K562 (cell line): ENCODE measurements at regions not wholly inside any gene's neighbourhood (a gene's known extent, or its start where the extent isn't known, plus 50 kb on each side); places are given as distances from the start of the nearest gene placed in this dataset.

Experiments
- ATAC-seq: fragments of 200-7000 bp; cut with Tn5 transposase; 3 replicates; pipeline ENCODE4 v1.9.1; 2020; ENCODE audit warnings: moderate library complexity
- BruUV-seq: library from RNA; stranded (reverse); fragments of 400-500 nt; replicated peaks from 2 replicates; lab custom pipeline; 2021; lab: Mats Ljungman, UMichigan
- CTCF ChIA-PET: fragments of 300-600 bp; formaldehyde crosslinking; extraction: SDS; loops from one replicate; lab custom pipeline; 2021; ENCODE audit warnings: low intra/inter-chr PET ratio; lab: Yijun Ruan, JAX
- POLR2A ChIA-PET: fragments of 300-600, 350-650 bp; sonication (Branson Sonifier 250); formaldehyde crosslinking; extraction: SDS; loops from one replicate; lab custom pipeline; 2021; ENCODE audit warnings: antibody characterized with exemption, inconsistent platforms; lab: Yijun Ruan, JAX
- DNase-seq, 4 experiments: peaks; one replicate each; pipeline versions ENCODE4 v3.0.0 to v3.0.0-alpha.2; 2011 to 2018; ENCODE audit warnings: low spot score in 3 of 4, mixed read lengths in 3 of 4; ENCODE audit errors: extremely low read depth in 1 of 4
- FAIRE-seq: peaks from 2 replicates; lab custom pipeline; 2011; peaks lifted over from hg19 to GRCh38; lab: Jason Lieb, UNC
- H2AFZ ChIP-seq: 2 replicates; pipeline ENCODE4 v1.6.0; 2011; ENCODE audit warnings: low read depth, low read length, control low read depth, inconsistent platforms
- H3K27ac ChIP-seq: fragments of 200-600 bp; 3 replicates; pipeline ENCODE4 v1.8.0; 2011; ENCODE audit warnings: low read depth, mild to moderate bottlenecking, control low read depth, inconsistent platforms, low read length, moderate library complexity, mixed read lengths; ENCODE audit errors: extremely low read depth
- H3K27me3 ChIP-seq, 2 experiments: fragments of 300-600 bp in 1 of 2; 2 replicates in 1 of 2; 3 replicates in 1 of 2; pipeline versions ENCODE4 v1.6.0 to v1.8.0; 2011; ENCODE audit warnings: inconsistent platforms in 2 of 2, low read length in 2 of 2, mild to moderate bottlenecking in 1 of 2, mixed read lengths in 1 of 2, moderate library complexity in 1 of 2; ENCODE audit not compliant: control insufficient read depth in 2 of 2, insufficient read depth in 2 of 2
- H3K36me3 ChIP-seq: fragments of 300-600 bp; 3 replicates; pipeline ENCODE4 v1.8.0; 2011; ENCODE audit warnings: mild to moderate bottlenecking, low read length, inconsistent platforms; ENCODE audit not compliant: control insufficient read depth, insufficient read depth
- H3K4me1 ChIP-seq, 2 experiments: fragments of 200-600 bp in 1 of 2; replicated peaks in 1 of 2; 2 replicates in 1 of 2; 3 replicates in 1 of 2; pipeline versions ENCODE4 v1.5.1 to v1.8.0; 2011; ENCODE audit warnings: inconsistent platforms in 2 of 2, low read length in 2 of 2, mild to moderate bottlenecking in 1 of 2, mixed read lengths in 1 of 2, moderate library complexity in 1 of 2; ENCODE audit not compliant: control insufficient read depth in 2 of 2, insufficient read depth in 2 of 2
- H3K4me2 ChIP-seq: 2 replicates; pipeline ENCODE4 v1.6.1; 2011; ENCODE audit warnings: low read length, control low read depth, inconsistent platforms, mixed read lengths; ENCODE audit not compliant: insufficient read depth
- H3K4me3 ChIP-seq: fragments of 200-600 bp; sonication (generic), shearing (Covaris generic); 2 replicates; pipeline ENCODE4 v1.5.1; 2016; ENCODE audit warnings: control low read depth, inconsistent platforms
- H3K79me2 ChIP-seq: fragments of 200-600 bp; 3 replicates; pipeline ENCODE4 v1.8.0; 2011; ENCODE audit warnings: low read length, inconsistent platforms; ENCODE audit not compliant: control insufficient read depth, insufficient read depth
- H3K9ac ChIP-seq, 2 experiments: 2 replicates each; pipeline versions ENCODE4 v1.6.0 to v1.6.1; 2011; ENCODE audit warnings: low read depth in 2 of 2, low read length in 2 of 2, control low read depth in 1 of 2, inconsistent platforms in 1 of 2, mild to moderate bottlenecking in 1 of 2, mixed read lengths in 1 of 2; ENCODE audit not compliant: insufficient read depth in 1 of 2
- H3K9me1 ChIP-seq: one replicate; pipeline ENCODE4 v1.6.0; 2011; ENCODE audit warnings: inconsistent platforms, mild to moderate bottlenecking, low read length, moderate library complexity; ENCODE audit not compliant: control insufficient read depth, insufficient read depth
- H3K9me3 ChIP-seq: replicated peaks from 2 replicates; pipeline ENCODE4 v1.5.1; 2011; ENCODE audit warnings: low read depth, low read length, inconsistent platforms; ENCODE audit not compliant: control insufficient read depth, insufficient read depth
- H4K20me1 ChIP-seq: replicated peaks from 2 replicates; pipeline ENCODE4 v1.6.1; 2011; ENCODE audit warnings: low read length, inconsistent platforms, mixed read lengths; ENCODE audit not compliant: control insufficient read depth, insufficient read depth
- ARHGAP35 ChIP-seq: fragments of 450-650 bp; IDR thresholded peaks from 2 replicates; pipeline ENCODE4 v1.6.1; 2018; ENCODE audit not compliant: partially characterized antibody
- COPS2 ChIP-seq: fragments of 450-650 bp; conservative IDR thresholded peaks from 2 replicates; pipeline ENCODE4 v1.6.1; 2016; ENCODE audit warnings: mild to moderate bottlenecking, moderate library complexity
- EGR1 ChIP-seq: fragments of 450-650 bp; conservative IDR thresholded peaks from 2 replicates; pipeline ENCODE4 v1.6.1; 2017; ENCODE audit warnings: mild to moderate bottlenecking
- HOXB6 ChIP-seq: fragments of 250-450 bp; sonication (Bioruptor Pico); IDR thresholded peaks from 2 replicates; pipeline ENCODE4 v1.5.1; 2022; ENCODE audit warnings: mild to moderate bottlenecking, borderline replicate concordance
- MTF1 ChIP-seq: fragments of 250-450 bp; sonication (Bioruptor Pico); IDR thresholded peaks from 2 replicates; pipeline ENCODE4 v1.9.0; 2021; ENCODE audit warnings: moderate library complexity, mild to moderate bottlenecking, inconsistent platforms, borderline replicate concordance
- NCOA1 ChIP-seq: fragments of 450-650 bp; IDR thresholded peaks from 2 replicates; pipeline ENCODE4 v1.6.1; 2016; ENCODE audit warnings: low read depth
- NR2C2 ChIP-seq, 2 experiments: fragments of 200-800 bp in 1 of 2; sonication (Bioruptor generic) in 1 of 2; sonication (generic) in 1 of 2; formaldehyde crosslinking in 1 of 2; IDR thresholded peaks; 2 replicates each; pipeline versions ENCODE4 v1.6.1 to v1.8.0; 2016 to 2022; ENCODE audit warnings: mild to moderate bottlenecking in 1 of 2, missing compliant biosample characterization in 1 of 2, missing genetic modification characterization in 1 of 2, missing genetic modification reagents in 1 of 2
- POU5F1 ChIP-seq: fragments of 150-350 bp; IDR thresholded peaks from 2 replicates; pipeline ENCODE4 v1.6.1; 2014; ENCODE audit warnings: borderline replicate concordance, low read length, low read depth, mild to moderate bottlenecking; ENCODE audit not compliant: partially characterized antibody
- RNF2 ChIP-seq: sonication (generic); IDR thresholded peaks from 2 replicates; pipeline ENCODE4 v1.6.1; 2016
- U2AF1 ChIP-seq: fragments of 200-400 bp; formaldehyde crosslinking; optimal IDR thresholded peaks from 2 replicates; pipeline ENCODE3; 2017; ENCODE audit warnings: mild to moderate bottlenecking, low read depth, low read length, moderate library complexity
- ZNF133 ChIP-seq: fragments of 250-450 bp; sonication (Bioruptor Pico); IDR thresholded peaks from 2 replicates; pipeline ENCODE4 v1.4.0; 2020; ENCODE audit warnings: mild to moderate bottlenecking
- ZNF431 ChIP-seq: sonication (generic); formaldehyde crosslinking; IDR thresholded peaks from 2 replicates; pipeline ENCODE4 v1.8.0; 2022; ENCODE audit warnings: mild to moderate bottlenecking, missing genetic modification reagents
- ZNF644 ChIP-seq: fragments of 200-800 bp; sonication (Bioruptor generic); IDR thresholded peaks from 2 replicates; pipeline ENCODE4 v1.6.1; 2016; ENCODE audit warnings: low read depth, missing genetic modification characterization, missing compliant biosample characterization
- WGBS: fragments of 100-300 bp; shearing (Covaris generic); methylation state at CpG from one replicate; pipeline ENCODE4 v1.1.6; 2016; ENCODE audit warnings: low coverage, mixed read lengths; ENCODE audit not compliant: insufficient coverage; ENCODE audit errors: missing lambda C conversion rate; 5-methylcytosine and 5-hydroxymethylcytosine counted together
- in situ Hi-C: fragments of 300-500 bp; cut with MboI; formaldehyde crosslinking; loops from 4 replicates; pipeline ENCODE4 v1.15.0; 2018; ENCODE audit warnings: inconsistent platforms, mixed read lengths
- intact Hi-C: fragments of 100-400 bp; cut with micrococcal nuclease; formaldehyde crosslinking; loops from 2 replicates; pipeline ENCODE4 v1.14.2; 2022

DNA sequence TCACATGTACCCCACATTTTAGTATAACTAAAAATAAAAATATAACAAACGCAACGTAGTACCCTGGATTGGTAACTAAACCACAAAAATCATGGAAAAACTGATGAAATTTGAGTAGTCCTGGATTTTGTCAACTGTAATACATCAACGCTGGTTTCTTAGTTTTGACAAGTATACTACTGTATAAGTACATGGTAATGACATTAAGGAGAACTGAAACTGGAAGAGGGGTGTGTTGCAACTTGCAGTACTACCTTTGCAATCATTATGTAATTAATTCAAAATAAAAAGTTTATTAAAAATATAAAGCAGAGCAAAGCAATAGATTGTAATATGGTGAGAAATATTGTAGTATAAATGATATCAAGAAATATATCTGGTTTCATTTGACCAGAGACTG, 1158.0 kb upstream of the SPRY2 start:
- H3K9ac ChIP-seq = no peak overlapping the region
- no TSS peak for BruUV-seq
- FAIRE-seq (no peak), ATAC-seq (no peak), DNase-seq (no peak)
- no peaks in the 10 kb centered on the region for H3K9me1 ChIP-seq
- no peaks in the 10 kb centered on the region for H3K9me3 ChIP-seq
- intact Hi-C loops = no loop called here
- no peaks in the 10 kb centered on the region for H3K36me3 ChIP-seq
- no peak overlapping the region for H3K4me2 ChIP-seq
- in situ Hi-C loops = no loop called here
- H2AFZ ChIP-seq = no peak overlapping the region
- 2% methylated on average over 3 of the region's 3 CpGs for WGBS
- no peak overlapping the region for H3K27ac ChIP-seq
- H3K4me3 ChIP-seq = no peak overlapping the region
- CTCF ChIA-PET = no interaction called here
- H3K4me1 ChIP-seq = no peaks in the 10 kb centered on the region
- H4K20me1 ChIP-seq = no peaks in the 10 kb centered on the region
- no peaks in the 10 kb centered on the region for H3K27me3 ChIP-seq
- H3K79me2 ChIP-seq = no peaks in the 10 kb centered on the region
- POLR2A ChIA-PET = no interaction called here
- TF ChIP-seq ZNF133 (no peak), HOXB6 (CRISPR knock-in tag) (no peak), RNF2 (no peak), ZNF644 (no peak), COPS2 (no peak), POU5F1 (no peak), ARHGAP35 (no peak), NR2C2 (CRISPR knock-in tag; IDR thresholded peaks at IDR 0.05) (no peak), NR2C2 (tag; IDR thresholded peaks at IDR 0.05) (no peak), EGR1 (no peak), NCOA1 (no peak), U2AF1 (no peak), ZNF431 (CRISPR knock-in tag) (no peak), MTF1 (CRISPR knock-in tag) (no peak)
- TF ChIP-seq, all 486 proteins: peak for 0
